GM23248 (cell line): ENCODE measurements at regions not wholly inside any gene's neighbourhood (a gene's known extent, or its start where the extent isn't known, plus 50 kb on each side); places are given as distances from the start of the nearest gene placed in this dataset.

ENCODE experiments used
- EZH2 ChIP-seq: fragments of 200-600 bp; sonication (generic); IDR thresholded peaks from 2 replicates; pipeline ENCODE4 v1.6.1; 2018; ENCODE audit warnings: antibody characterized with exemption, mild to moderate bottlenecking; ENCODE audit not compliant: insufficient read depth, poor library complexity, severe bottlenecking
- EZH2phosphoT487 ChIP-seq: fragments of 200-600 bp; sonication (generic); IDR thresholded peaks from 2 replicates; pipeline ENCODE4 v1.6.1; 2018; ENCODE audit warnings: antibody characterized with exemption, moderate library complexity, mild to moderate bottlenecking, low read depth; ENCODE audit not compliant: insufficient read depth

GRCh38 chr4:123190176-123190575 is 206.4 kb upstream of the SPRY1 start:
- TF ChIP-seq EZH2 (no peak), EZH2phosphoT487 (no peak)
